Stimulated activated CD4-positive, alpha-beta T cell treated with anti-CD3 and anti-CD28 coated beads, TNF-alpha, amount 100 ng/mL, for 48 hours (primary cell): ENCODE measurements at regions not wholly inside any gene's neighbourhood (a gene's known extent, or its start where the extent isn't known, plus 50 kb on each side); places are given as distances from the start of the nearest gene placed in this dataset.

Experiments used
- DNase-seq, 3 donors: peaks; one replicate each; pipeline ENCODE4 v3.0.0-alpha.2; 2020; ENCODE audit warnings: low read depth in 3 of 3

- DNase-seq, result no peak
Observed at GRCh38 chr9:87446527-87446926, 51.1 kb upstream of the DAPK1 start.

DNA sequence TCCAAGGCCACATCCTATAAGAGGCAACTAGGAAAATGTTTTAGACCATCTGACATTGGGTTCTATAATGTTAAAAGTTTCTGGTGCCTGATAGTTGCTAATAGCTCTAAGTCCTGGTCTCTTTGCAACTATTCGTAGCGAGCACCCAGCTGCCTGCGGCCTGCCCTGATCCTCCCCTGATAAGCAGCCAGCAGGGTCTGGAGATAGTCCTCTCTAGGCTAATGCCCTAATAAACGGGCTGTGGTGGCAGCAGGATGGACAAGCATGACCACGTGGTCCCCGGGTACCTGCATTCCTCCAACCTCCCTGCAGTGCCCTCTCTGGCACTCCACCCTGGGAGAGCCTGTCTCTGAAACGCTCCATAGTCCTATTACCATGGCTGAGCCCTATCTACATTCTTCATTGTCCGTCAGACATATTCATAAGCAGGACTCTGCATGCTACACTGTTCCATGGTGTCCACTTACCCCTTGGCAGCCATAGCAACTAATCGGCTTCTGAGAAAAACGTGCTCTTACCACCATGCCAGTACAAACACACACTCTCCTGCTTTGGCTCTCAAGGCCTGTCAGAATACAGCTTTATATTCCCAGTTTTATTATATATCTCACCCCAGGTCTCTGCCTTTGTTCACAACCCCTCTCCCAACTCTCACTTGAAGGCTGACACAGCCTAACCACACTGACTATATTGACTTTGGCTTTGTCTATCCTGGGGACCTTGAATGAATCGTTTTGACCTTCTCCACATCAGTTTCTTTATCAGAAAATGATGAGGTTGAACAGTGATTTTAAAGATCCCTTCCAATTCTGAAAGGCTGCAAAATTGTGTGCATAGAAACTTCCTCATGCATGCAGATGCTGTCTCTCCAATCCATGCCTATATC lies 49.9 kb upstream of the DAPK1 start:
- DNase-seq, result no peak
